ENCODE measurements at regions not wholly inside any gene's neighbourhood (a gene's known extent, or its start where the extent isn't known, plus 50 kb on each side); places are given as distances from the start of the nearest gene placed in this dataset.

- no peak for TF ChIP-seq PPARA (CRISPR knock-in tag; IDR thresholded peaks at IDR 0.05; ENCODE audit: borderline replicate concordance)
- TF ChIP-seq PATZ1 (CRISPR knock-in tag; IDR thresholded peaks at IDR 0.05; ENCODE audit: borderline replicate concordance) = no peak
- no peak for TF ChIP-seq ARNTL (CRISPR knock-in tag; IDR thresholded peaks at IDR 0.05; ENCODE audit: borderline replicate concordance, low read depth)
- no peak for TF ChIP-seq ZNF565 (CRISPR knock-in tag; conservative IDR thresholded peaks at IDR 0.05; ENCODE audit: low read depth)
- no peak for TF ChIP-seq TSHZ2 (CRISPR knock-in tag; IDR thresholded peaks at IDR 0.05)
- no peak for TF ChIP-seq SNAI2 (CRISPR knock-in tag; IDR thresholded peaks at IDR 0.05)
- TF ChIP-seq RARB (CRISPR knock-in tag; IDR thresholded peaks at IDR 0.05) = no peak
- TF ChIP-seq CREB5 (CRISPR knock-in tag; IDR thresholded peaks at IDR 0.05; ENCODE audit: low read depth) = no peak
These were observed 116.2 kb downstream of the GATA6 start for GRCh38 chr18:22285361-22286140.
